ENCODE measurements at regions not wholly inside any gene's neighbourhood (a gene's known extent, or its start where the extent isn't known, plus 50 kb on each side); places are given as distances from the start of the nearest gene placed in this dataset.

DNA sequence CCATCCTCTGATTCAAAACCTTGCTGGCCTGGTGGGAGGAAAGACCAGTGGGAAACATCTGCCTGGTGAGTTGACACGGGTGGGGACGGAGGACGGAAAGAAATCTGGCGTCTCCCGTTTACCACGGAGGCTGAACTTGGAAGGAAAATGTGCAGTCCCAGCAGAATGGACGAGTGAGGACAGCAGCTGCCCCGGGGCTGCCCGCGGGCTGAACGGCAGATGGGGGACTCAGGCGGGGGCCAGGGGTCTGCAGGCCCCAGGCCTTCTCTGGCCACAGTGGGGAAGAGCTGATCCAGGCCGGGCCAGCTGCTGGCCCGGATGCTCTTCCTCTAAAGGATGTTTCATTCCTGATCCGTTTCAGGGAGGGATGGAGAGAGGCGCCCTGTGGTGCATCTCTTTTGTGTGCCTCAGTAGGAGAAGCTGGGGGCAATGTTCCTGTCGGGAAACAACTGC, 147.5 kb upstream of the CHST15 start:
- TF ChIP-seq EZH2phosphoT487 (IDR thresholded peaks at IDR 0.05; ENCODE audit: borderline replicate concordance) (no peak), EZH2 (IDR thresholded peaks at IDR 0.05) (no peak), CTCF (IDR thresholded peaks at IDR 0.05 in 2 of 3, conservative IDR thresholded peaks at IDR 0.05 in 1 of 3; ENCODE audit: borderline replicate concordance in 1 of 3, insufficient read depth in 1 of 3, low read depth in 2 of 3, low read length in 2 of 3) (no peak)
